ENCODE measurements at regions not wholly inside any gene's neighbourhood (a gene's known extent, or its start where the extent isn't known, plus 50 kb on each side); places are given as distances from the start of the nearest gene placed in this dataset.

GRCh38 chr6:164523087-164523654 lies 786.2 kb downstream of the C6orf118 start:
- no peak overlapping the region for H3K4me3 ChIP-seq
- TF ChIP-seq CTCF (IDR thresholded peaks at IDR 0.05; ENCODE audit: borderline replicate concordance) = no peak
- H3K27ac ChIP-seq (replicated peaks) = no peak overlapping the region
- DNase-seq = no peak
- intact Hi-C loops (cut with micrococcal nuclease) = no loop called here
- peaks cover 53% of the 10 kb centered on the region for H3K9me3 ChIP-seq (replicated peaks)
- H3K36me3 ChIP-seq = no peaks in the 10 kb centered on the region
- H3K4me1 ChIP-seq = no peaks in the 10 kb centered on the region
- no peaks in the 10 kb centered on the region for H3K27me3 ChIP-seq (ENCODE audit: low read depth)

GRCh38 chr6:164520916-164521315 lies 788.5 kb downstream of the C6orf118 start:
- intact Hi-C loops (cut with micrococcal nuclease) = no loop called here
- no peak overlapping the region for H3K27ac ChIP-seq (replicated peaks)
- peaks cover 42% of the 10 kb centered on the region for H3K9me3 ChIP-seq (replicated peaks)
- no peak for DNase-seq
- no peaks in the 10 kb centered on the region for H3K36me3 ChIP-seq
- H3K27me3 ChIP-seq (ENCODE audit: low read depth) = no peaks in the 10 kb centered on the region
- H3K4me3 ChIP-seq = no peak overlapping the region
- no peak for TF ChIP-seq CTCF (IDR thresholded peaks at IDR 0.05; ENCODE audit: borderline replicate concordance)
- no peaks in the 10 kb centered on the region for H3K4me1 ChIP-seq

- Histone ChIP-seq H3K4me1 (no peaks in the 10 kb centered on the region), H3K9me3 (replicated peaks) (peaks cover 9% of the 10 kb centered on the region), H3K27me3 (ENCODE audit: low read depth) (no peaks in the 10 kb centered on the region), H3K4me3 (no peak overlapping the region), H3K27ac (replicated peaks) (no peak overlapping the region), H3K36me3 (no peaks in the 10 kb centered on the region)
- no peak for TF ChIP-seq CTCF (IDR thresholded peaks at IDR 0.05; ENCODE audit: borderline replicate concordance)
- DNase-seq = no peak
- intact Hi-C loops (cut with micrococcal nuclease) = no loop called here
Measured at GRCh38 chr6:164507206-164507940, 802.0 kb downstream of the C6orf118 start.

- Histone ChIP-seq H3K9me3 (replicated peaks) (peaks cover 9% of the 10 kb centered on the region), H3K27me3 (ENCODE audit: low read depth) (no peaks in the 10 kb centered on the region), H3K4me3 (no peak overlapping the region), H3K27ac (replicated peaks) (no peak overlapping the region), H3K36me3 (no peaks in the 10 kb centered on the region), H3K4me1 (no peaks in the 10 kb centered on the region)
- intact Hi-C loops (cut with micrococcal nuclease) = no loop called here
- TF ChIP-seq CTCF (IDR thresholded peaks at IDR 0.05; ENCODE audit: borderline replicate concordance) = no peak
- no peak for DNase-seq
Measured at GRCh38 chr6:164505425-164505824, 804.0 kb downstream of the C6orf118 start.

- intact Hi-C loops (cut with micrococcal nuclease) = no loop called here
- Histone ChIP-seq H3K9me3 (replicated peaks) (peaks cover 8% of the 10 kb centered on the region), H3K27ac (replicated peaks) (no peak overlapping the region), H3K27me3 (ENCODE audit: low read depth) (no peaks in the 10 kb centered on the region), H3K4me1 (no peaks in the 10 kb centered on the region), H3K4me3 (no peak overlapping the region), H3K36me3 (no peaks in the 10 kb centered on the region)
- DNase-seq = no peak
- TF ChIP-seq CTCF (IDR thresholded peaks at IDR 0.05; ENCODE audit: borderline replicate concordance) = no peak
Measured at GRCh38 chr6:164502833-164503232, 806.6 kb downstream of the C6orf118 start.

Measured in left ventricle myocardium inferior (tissue), 1 donor.